ENCODE measurements at regions not wholly inside any gene's neighbourhood (a gene's known extent, or its start where the extent isn't known, plus 50 kb on each side); places are given as distances from the start of the nearest gene placed in this dataset.

DNA sequence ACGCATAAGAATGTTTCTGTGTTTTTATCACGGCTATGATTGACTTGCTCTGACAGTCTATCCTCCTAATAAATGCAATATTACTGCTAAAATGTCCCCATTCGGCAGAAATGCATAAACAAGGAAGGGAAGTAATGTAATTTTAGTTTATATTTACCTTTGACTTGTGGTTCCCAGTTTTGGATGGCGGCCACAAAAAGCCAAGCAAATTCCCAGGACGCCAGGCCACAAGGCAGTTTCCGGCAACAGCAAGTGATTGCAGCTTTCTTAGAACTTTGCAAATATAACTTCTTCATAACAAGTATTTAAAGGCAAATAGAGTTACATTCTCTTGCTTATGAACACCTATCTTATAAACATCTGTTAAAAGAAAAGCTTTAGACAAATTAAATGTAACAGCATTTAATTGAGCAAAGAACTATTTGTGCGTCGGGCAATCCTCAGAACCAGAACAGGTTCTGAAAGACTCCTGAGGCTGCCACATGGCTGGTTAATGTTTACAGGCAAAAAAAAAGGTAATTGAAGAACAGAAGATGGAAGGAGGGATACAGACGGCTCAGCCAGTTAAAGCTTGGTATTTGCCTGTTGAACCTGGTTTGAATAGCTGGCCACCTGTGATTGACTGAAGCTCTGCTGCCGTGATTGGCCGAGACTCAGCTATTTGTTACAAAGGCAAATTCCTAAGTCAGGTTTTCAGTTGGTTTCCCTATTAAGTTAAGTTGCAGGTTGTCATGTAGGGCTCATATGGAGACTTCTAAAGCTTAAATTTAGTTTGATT is 80.8 kb downstream of the C21orf91 start:
- no peak for DNase-seq (ENCODE audit: low read depth)
- no peak overlapping the region for H3K4me3 ChIP-seq (ENCODE audit: low read depth, low read length)
- TF ChIP-seq, protein P1, sequence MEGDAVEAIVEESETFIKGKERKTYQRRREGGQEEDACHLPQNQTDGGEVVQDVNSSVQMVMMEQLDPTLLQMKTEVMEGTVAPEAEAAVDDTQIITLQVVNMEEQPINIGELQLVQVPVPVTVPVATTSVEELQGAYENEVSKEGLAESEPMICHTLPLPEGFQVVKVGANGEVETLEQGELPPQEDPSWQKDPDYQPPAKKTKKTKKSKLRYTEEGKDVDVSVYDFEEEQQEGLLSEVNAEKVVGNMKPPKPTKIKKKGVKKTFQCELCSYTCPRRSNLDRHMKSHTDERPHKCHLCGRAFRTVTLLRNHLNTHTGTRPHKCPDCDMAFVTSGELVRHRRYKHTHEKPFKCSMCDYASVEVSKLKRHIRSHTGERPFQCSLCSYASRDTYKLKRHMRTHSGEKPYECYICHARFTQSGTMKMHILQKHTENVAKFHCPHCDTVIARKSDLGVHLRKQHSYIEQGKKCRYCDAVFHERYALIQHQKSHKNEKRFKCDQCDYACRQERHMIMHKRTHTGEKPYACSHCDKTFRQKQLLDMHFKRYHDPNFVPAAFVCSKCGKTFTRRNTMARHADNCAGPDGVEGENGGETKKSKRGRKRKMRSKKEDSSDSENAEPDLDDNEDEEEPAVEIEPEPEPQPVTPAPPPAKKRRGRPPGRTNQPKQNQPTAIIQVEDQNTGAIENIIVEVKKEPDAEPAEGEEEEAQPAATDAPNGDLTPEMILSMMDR (IDR thresholded peaks at IDR 0.05; ENCODE audit: low read depth, low read length): no peak
- TF ChIP-seq, protein P2, sequence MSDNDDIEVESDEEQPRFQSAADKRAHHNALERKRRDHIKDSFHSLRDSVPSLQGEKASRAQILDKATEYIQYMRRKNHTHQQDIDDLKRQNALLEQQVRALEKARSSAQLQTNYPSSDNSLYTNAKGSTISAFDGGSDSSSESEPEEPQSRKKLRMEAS (IDR thresholded peaks at IDR 0.05; ENCODE audit: low read depth, low read length): no peak
- TF ChIP-seq MYC (IDR thresholded peaks at IDR 0.05; ENCODE audit: low read depth, low read length): no peak
- TF ChIP-seq POLR2A (IDR thresholded peaks at IDR 0.05; ENCODE audit: extremely low read depth, insufficient read length): no peak

DNA sequence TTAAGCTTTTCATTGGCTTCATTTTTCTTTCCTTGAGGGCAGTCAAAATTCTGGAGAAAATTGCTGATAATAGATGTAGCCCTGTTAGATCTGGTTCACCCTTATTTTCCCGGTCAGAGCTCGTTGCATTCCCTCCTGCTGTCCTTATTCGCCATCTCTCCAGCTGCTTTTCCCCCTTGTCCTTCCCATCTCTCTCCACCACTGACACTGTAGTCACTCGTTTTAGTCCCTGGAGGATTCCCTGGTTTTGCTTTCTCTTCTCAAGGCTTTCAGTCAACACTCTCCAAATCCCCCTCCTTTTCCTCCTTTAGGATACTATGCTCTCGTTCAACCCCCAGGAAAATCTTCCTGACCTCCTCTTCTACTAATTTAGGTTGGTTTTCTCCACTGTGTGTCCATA is 83.1 kb downstream of the C21orf91 start:
- DNase-seq (ENCODE audit: low read depth): no peak
- TF ChIP-seq, protein P1 (IDR thresholded peaks at IDR 0.05; ENCODE audit: low read depth, low read length): no peak
- TF ChIP-seq POLR2A (IDR thresholded peaks at IDR 0.05; ENCODE audit: extremely low read depth, insufficient read length) (no peak), MYC (IDR thresholded peaks at IDR 0.05; ENCODE audit: low read depth, low read length) (no peak)
- TF ChIP-seq, protein P2 (IDR thresholded peaks at IDR 0.05; ENCODE audit: low read depth, low read length): no peak
- H3K4me3 ChIP-seq (ENCODE audit: low read depth, low read length): no peak overlapping the region

DNA sequence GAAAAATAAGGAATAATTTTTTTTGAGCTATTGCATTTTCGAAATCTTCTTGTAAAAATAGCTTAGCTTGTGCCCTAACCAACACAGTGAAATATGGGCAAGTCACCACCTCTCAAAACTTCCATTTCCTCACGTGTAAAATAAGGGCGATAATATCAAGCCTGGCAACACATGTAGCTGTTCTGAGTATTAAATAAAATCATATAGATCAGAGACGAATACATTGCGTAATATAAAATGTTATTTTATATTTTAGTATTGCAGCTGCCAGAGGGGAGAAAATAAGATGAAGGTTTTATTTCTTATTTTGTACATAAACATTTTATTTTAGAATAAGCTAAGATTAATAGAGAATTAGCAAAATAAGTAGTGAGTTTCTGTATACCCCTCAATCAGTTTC is 85.9 kb downstream of the C21orf91 start:
- TF ChIP-seq, protein P1 (IDR thresholded peaks at IDR 0.05; ENCODE audit: low read depth, low read length): no peak
- no peak for TF ChIP-seq POLR2A (IDR thresholded peaks at IDR 0.05; ENCODE audit: extremely low read depth, insufficient read length)
- no peak for DNase-seq (ENCODE audit: low read depth)
- H3K4me3 ChIP-seq (ENCODE audit: low read depth, low read length): no peak overlapping the region

DNA sequence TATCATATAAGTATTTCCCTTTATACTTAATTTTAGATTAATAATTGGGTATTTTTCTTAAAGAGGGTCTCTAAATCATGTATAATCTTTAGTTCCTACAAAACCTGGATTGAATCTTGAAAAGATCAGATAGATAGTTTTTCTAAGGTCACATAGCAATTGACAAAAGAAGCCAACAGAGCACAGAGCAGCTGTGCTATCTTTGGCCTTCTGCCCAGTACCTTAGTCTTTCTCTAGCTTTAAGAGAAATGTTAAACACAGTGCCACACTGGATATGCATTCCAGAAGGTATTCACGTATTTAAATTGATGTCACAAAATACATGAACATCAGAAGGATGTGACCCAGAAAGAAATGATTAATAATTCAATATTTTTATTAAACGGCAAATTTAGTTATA is 86.8 kb downstream of the C21orf91 start:
- H3K4me3 ChIP-seq (ENCODE audit: low read depth, low read length): no peak overlapping the region
- TF ChIP-seq, protein P2 (IDR thresholded peaks at IDR 0.05; ENCODE audit: low read depth, low read length): no peak
- TF ChIP-seq POLR2A (IDR thresholded peaks at IDR 0.05; ENCODE audit: extremely low read depth, insufficient read length) (no peak), MYC (IDR thresholded peaks at IDR 0.05; ENCODE audit: low read depth, low read length) (no peak)
- TF ChIP-seq, protein P1 (IDR thresholded peaks at IDR 0.05; ENCODE audit: low read depth, low read length): no peak
- DNase-seq (ENCODE audit: low read depth): no peak

DNA sequence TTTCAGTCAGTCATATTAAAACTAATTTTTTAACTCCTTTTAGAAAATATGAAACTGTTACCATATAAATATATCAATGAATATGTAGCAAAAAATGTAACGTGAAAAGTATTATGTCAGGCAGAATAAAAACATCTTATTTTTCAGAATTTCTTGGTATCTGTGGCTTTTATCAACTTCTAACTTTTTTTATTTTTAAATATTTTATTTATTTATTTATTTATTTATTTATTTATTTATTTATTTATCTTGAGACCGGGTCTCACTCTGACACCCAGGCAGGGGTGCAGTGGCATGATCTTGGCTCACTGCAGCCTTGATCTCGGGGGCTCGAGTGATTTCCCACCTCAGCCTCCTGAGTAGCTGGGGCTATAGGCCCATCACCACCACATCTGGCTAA is 87.6 kb downstream of the C21orf91 start:
- TF ChIP-seq, protein P2 (IDR thresholded peaks at IDR 0.05; ENCODE audit: low read depth, low read length): no peak
- TF ChIP-seq MYC (IDR thresholded peaks at IDR 0.05; ENCODE audit: low read depth, low read length) (no peak), POLR2A (IDR thresholded peaks at IDR 0.05; ENCODE audit: extremely low read depth, insufficient read length) (no peak)
- H3K4me3 ChIP-seq (ENCODE audit: low read depth, low read length): no peak overlapping the region
- DNase-seq (ENCODE audit: low read depth): no peak

DNA sequence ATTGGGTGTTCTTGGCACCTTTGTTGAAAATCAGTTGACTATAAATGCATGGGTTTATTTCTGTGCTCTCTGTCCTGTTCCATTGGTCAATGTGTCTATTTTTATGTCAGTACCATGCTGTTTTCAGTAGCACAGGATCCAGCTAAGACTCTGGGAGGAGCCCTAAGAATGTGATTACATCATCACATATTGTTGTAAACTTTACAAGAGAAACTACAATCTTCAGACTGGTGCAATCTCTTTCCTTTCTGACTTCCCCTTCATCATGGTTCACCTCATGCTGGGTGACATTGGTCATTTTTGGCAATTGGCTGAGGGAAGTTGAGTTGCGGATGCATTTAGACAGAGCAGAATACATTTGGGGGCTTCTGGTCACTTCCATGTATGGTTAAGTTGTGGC is 88.4 kb downstream of the C21orf91 start:
- DNase-seq (ENCODE audit: low read depth): peak; percentile 68
- no peak overlapping the region for H3K4me3 ChIP-seq (ENCODE audit: low read depth, low read length)
- TF ChIP-seq, protein P2 (IDR thresholded peaks at IDR 0.05; ENCODE audit: low read depth, low read length): 0 out of 2 replicates have a peak, but pooled peaks have one; percentile 5
- TF ChIP-seq, protein P1 (IDR thresholded peaks at IDR 0.05; ENCODE audit: low read depth, low read length): no peak
- TF ChIP-seq MYC (IDR thresholded peaks at IDR 0.05; ENCODE audit: low read depth, low read length) (no peak), POLR2A (IDR thresholded peaks at IDR 0.05; ENCODE audit: extremely low read depth, insufficient read length) (no peak)
